Activated naive CD4-positive, alpha-beta T cell treated with anti-CD3 and anti-CD28 coated beads, Interleukin-2, amount 50 U/mL, for 16 hours (primary cell): ENCODE measurements at regions not wholly inside any gene's neighbourhood (a gene's known extent, or its start where the extent isn't known, plus 50 kb on each side); places are given as distances from the start of the nearest gene placed in this dataset.
A peak's percentile ranks its signal among the peaks of the same experiment; 100 is the strongest.
"Not testable (repeated sequence)": the region's sequence is repeated elsewhere in the genome, so short reads cannot be mapped to it uniquely, and the experiment has no call there.

Source experiments
- DNase-seq: peaks from one replicate; pipeline ENCODE4 v3.0.0-alpha.2; 2020

- DNase-seq = not testable (repeated sequence)
Observed at GRCh38 chr22:11795979-11796378, 3732.0 kb upstream of the OR11H1 start.

GRCh38 chr22:11815481-11815880 lies 3712.5 kb upstream of the OR11H1 start:
- not testable (repeated sequence) for DNase-seq

- not testable (repeated sequence) for DNase-seq
Observed at GRCh38 chr22:11818845-11819244, 3709.1 kb upstream of the OR11H1 start.

- DNase-seq = not testable (repeated sequence)
Observed at GRCh38 chr22:11822326-11822725, 3705.7 kb upstream of the OR11H1 start.

GRCh38 chr22:11825009-11825408 lies 3703.0 kb upstream of the OR11H1 start:
- DNase-seq = not testable (repeated sequence)

GRCh38 chr22:11826000-11826399 lies 3702.0 kb upstream of the OR11H1 start:
- DNase-seq = not testable (repeated sequence)

- peak; percentile 13 for DNase-seq
Observed at GRCh38 chr22:11829426-11829825, 3698.6 kb upstream of the OR11H1 start.
